ENCODE measurements at regions not wholly inside any gene's neighbourhood (a gene's known extent, or its start where the extent isn't known, plus 50 kb on each side); places are given as distances from the start of the nearest gene placed in this dataset.
A peak's percentile ranks its signal among the peaks of the same experiment; 100 is the strongest.

- Mint-ChIP-seq H3K4me1 (ENCODE audit: low read depth, unreplicated experiment) (peaks cover 9% of the 10 kb centered on the region), H3K27ac (ENCODE audit: unreplicated experiment) (no peak overlapping the region), H3K9me3 (ENCODE audit: unreplicated experiment) (peaks cover 2% of the 10 kb centered on the region), H3K27me3 (ENCODE audit: unreplicated experiment) (no peaks in the 10 kb centered on the region), H3K36me3 (ENCODE audit: unreplicated experiment) (peaks cover 12% of the 10 kb centered on the region), H3K4me3 (ENCODE audit: unreplicated experiment) (no peak overlapping the region)
- no peak for DNase-seq
- TF ChIP-seq, protein P1, sequence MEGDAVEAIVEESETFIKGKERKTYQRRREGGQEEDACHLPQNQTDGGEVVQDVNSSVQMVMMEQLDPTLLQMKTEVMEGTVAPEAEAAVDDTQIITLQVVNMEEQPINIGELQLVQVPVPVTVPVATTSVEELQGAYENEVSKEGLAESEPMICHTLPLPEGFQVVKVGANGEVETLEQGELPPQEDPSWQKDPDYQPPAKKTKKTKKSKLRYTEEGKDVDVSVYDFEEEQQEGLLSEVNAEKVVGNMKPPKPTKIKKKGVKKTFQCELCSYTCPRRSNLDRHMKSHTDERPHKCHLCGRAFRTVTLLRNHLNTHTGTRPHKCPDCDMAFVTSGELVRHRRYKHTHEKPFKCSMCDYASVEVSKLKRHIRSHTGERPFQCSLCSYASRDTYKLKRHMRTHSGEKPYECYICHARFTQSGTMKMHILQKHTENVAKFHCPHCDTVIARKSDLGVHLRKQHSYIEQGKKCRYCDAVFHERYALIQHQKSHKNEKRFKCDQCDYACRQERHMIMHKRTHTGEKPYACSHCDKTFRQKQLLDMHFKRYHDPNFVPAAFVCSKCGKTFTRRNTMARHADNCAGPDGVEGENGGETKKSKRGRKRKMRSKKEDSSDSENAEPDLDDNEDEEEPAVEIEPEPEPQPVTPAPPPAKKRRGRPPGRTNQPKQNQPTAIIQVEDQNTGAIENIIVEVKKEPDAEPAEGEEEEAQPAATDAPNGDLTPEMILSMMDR (IDR thresholded peaks at IDR 0.05; ENCODE audit: partially characterized antibody, unreplicated experiment) = no peak
These were observed 190.2 kb downstream of the TBX5 start for GRCh38 chr12:114215746-114216145.

DNA sequence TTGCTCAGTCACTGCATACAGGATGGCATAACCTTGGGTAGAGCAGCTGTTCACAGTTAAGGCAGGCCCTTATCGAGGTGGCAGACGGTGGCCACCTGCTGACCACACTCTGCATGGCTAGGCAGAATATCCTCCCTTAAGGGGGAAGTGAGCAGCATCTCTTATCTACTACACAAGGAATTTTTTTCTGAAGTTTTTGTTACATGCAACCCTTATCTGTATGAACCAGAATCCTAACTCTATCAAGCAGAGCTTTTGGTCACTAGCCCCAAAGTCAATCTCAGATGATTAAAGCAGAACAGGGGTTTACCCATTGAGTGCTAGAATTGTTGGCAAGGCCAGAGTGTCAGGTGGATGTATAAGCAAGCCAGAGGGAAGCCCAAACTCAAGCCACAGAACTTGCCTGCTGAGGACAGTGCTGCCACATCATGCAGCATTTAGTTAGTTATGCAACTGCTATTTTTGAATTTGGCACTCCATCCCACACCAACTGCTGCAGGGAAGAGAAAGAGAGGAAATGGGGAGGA, 192.8 kb downstream of the TBX5 start:
- Mint-ChIP-seq H3K4me3 (ENCODE audit: unreplicated experiment) (no peak overlapping the region), H3K4me1 (ENCODE audit: low read depth, unreplicated experiment) (peaks cover 15% of the 10 kb centered on the region), H3K36me3 (ENCODE audit: unreplicated experiment) (peaks cover 15% of the 10 kb centered on the region), H3K27me3 (ENCODE audit: unreplicated experiment) (peaks cover 2% of the 10 kb centered on the region), H3K9me3 (ENCODE audit: unreplicated experiment) (no peaks in the 10 kb centered on the region), H3K27ac (ENCODE audit: unreplicated experiment) (no peak overlapping the region)
- no peak for DNase-seq
- TF ChIP-seq, protein P1 (IDR thresholded peaks at IDR 0.05; ENCODE audit: partially characterized antibody, unreplicated experiment) = no peak

- Mint-ChIP-seq H3K4me3 (ENCODE audit: unreplicated experiment) (no peak overlapping the region), H3K27ac (ENCODE audit: unreplicated experiment) (no peak overlapping the region), H3K9me3 (ENCODE audit: unreplicated experiment) (no peaks in the 10 kb centered on the region), H3K36me3 (ENCODE audit: unreplicated experiment) (peaks cover 15% of the 10 kb centered on the region), H3K27me3 (ENCODE audit: unreplicated experiment) (peaks cover 2% of the 10 kb centered on the region), H3K4me1 (ENCODE audit: low read depth, unreplicated experiment) (peaks cover 17% of the 10 kb centered on the region)
- DNase-seq = no peak
- TF ChIP-seq, protein P1 (IDR thresholded peaks at IDR 0.05; ENCODE audit: partially characterized antibody, unreplicated experiment) = no peak
These were observed 196.1 kb downstream of the TBX5 start for GRCh38 chr12:114209861-114210260.

DNA sequence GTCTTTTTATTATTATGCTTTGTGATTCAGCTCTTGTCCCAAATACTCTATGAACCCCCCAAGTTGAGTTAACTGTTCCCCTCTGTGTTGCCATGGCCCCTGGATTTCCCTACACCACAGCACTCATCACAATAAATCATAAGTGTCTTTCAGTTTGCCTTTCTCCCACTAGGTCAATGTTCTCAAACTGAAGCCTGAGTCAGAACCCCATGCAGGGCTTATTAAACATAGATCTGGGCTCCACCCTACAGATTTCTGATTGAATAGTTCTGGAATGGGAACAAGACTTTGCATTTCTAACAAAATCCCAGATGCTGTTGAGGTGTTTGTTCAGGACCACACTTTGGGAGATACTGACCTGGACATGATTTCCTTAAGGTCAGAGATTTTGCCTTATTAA, 199.4 kb downstream of the TBX5 start:
- Mint-ChIP-seq H3K27me3 (ENCODE audit: unreplicated experiment) (peaks cover 2% of the 10 kb centered on the region), H3K4me1 (ENCODE audit: low read depth, unreplicated experiment) (peaks cover 13% of the 10 kb centered on the region), H3K36me3 (ENCODE audit: unreplicated experiment) (peaks cover 10% of the 10 kb centered on the region), H3K9me3 (ENCODE audit: unreplicated experiment) (peaks cover 2% of the 10 kb centered on the region), H3K27ac (ENCODE audit: unreplicated experiment) (no peak overlapping the region), H3K4me3 (ENCODE audit: unreplicated experiment) (no peak overlapping the region)
- no peak for DNase-seq
- TF ChIP-seq, protein P1 (IDR thresholded peaks at IDR 0.05; ENCODE audit: partially characterized antibody, unreplicated experiment) = no peak

DNA sequence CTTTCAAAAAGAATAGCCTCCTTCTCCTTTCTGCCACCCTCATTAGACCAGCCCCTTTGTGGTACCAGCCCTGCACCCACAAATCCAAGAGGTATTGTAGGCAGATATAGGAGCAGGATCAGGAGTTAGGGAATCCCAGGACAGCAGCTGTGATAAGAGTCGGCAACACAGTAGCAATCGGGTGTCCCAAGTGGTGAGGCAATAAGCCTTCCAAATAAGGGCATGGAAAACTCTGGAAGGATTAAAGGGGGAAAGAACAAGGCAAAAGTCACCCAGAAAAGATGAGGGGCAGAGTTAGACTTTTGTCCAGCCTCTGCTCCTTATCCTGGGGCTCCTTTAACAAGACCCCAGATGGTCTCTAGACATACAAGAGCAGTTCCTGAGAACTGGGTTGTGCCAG, 204.2 kb downstream of the TBX5 start:
- TF ChIP-seq, protein P1 (IDR thresholded peaks at IDR 0.05; ENCODE audit: partially characterized antibody, unreplicated experiment) = no peak
- H3K36me3 Mint-ChIP-seq (ENCODE audit: unreplicated experiment) = peaks cover 12% of the 10 kb centered on the region
- H3K9me3 Mint-ChIP-seq (ENCODE audit: unreplicated experiment) = peaks cover 5% of the 10 kb centered on the region
- DNase-seq = no peak
- H3K4me1 Mint-ChIP-seq (ENCODE audit: low read depth, unreplicated experiment) = peaks cover 11% of the 10 kb centered on the region
- peak overlapping the region; percentile 61 for H3K4me3 Mint-ChIP-seq (ENCODE audit: unreplicated experiment)
- H3K27ac Mint-ChIP-seq (ENCODE audit: unreplicated experiment) = peak overlapping the region; percentile 91
- no peaks in the 10 kb centered on the region for H3K27me3 Mint-ChIP-seq (ENCODE audit: unreplicated experiment)
